RWPE2 (cell line): ENCODE measurements at regions not wholly inside any gene's neighbourhood (a gene's known extent, or its start where the extent isn't known, plus 50 kb on each side); places are given as distances from the start of the nearest gene placed in this dataset.

Experiments
- ATAC-seq: fragments of 200-7000 bp; cut with Tn5 transposase; 3 replicates; pipeline ENCODE4 v1.9.1; 2021; ENCODE audit warnings: low read depth
- DNase-seq: peaks from one replicate; pipeline ENCODE4 v3.0.0-alpha.2; 2020; ENCODE audit warnings: low spot score
- H3K27ac ChIP-seq: fragments of 450-650 bp; 2 replicates; pipeline ENCODE4 v1.5.1; 2017; ENCODE audit warnings: mild to moderate bottlenecking; ENCODE audit not compliant: poor library complexity, severe bottlenecking
- H3K27me3 ChIP-seq: fragments of 250-450 bp; sonication (Bioruptor Pico); 2 replicates; pipeline ENCODE4 v1.5.1; 2021; ENCODE audit warnings: mild to moderate bottlenecking, moderate library complexity; ENCODE audit not compliant: insufficient read depth, poor library complexity, severe bottlenecking
- H3K36me3 ChIP-seq: fragments of 250-450 bp; sonication (Bioruptor Pico); 2 replicates; pipeline ENCODE4 v1.5.1; 2020; ENCODE audit warnings: low read depth, mild to moderate bottlenecking, moderate library complexity
- H3K4me1 ChIP-seq: fragments of 250-450 bp; sonication (Bioruptor Pico); 2 replicates; pipeline ENCODE4 v1.5.1; 2021; ENCODE audit warnings: mild to moderate bottlenecking, moderate library complexity; ENCODE audit not compliant: insufficient read depth, poor library complexity, severe bottlenecking
- H3K4me3 ChIP-seq: fragments of 250-450 bp; sonication (Bioruptor Pico); 2 replicates; pipeline ENCODE4 v1.5.1; 2021; ENCODE audit warnings: mild to moderate bottlenecking, moderate library complexity; ENCODE audit not compliant: severe bottlenecking
- H3K9me3 ChIP-seq: fragments of 250-450 bp; sonication (Bioruptor Pico); 2 replicates; pipeline ENCODE4 v1.5.1; 2021; ENCODE audit warnings: mild to moderate bottlenecking, moderate library complexity; ENCODE audit not compliant: severe bottlenecking
- CTCF ChIP-seq: fragments of 450-650 bp; IDR thresholded peaks from one replicate; pipeline ENCODE4 v1.5.1; 2017; ENCODE audit warnings: mild to moderate bottlenecking, moderate library complexity; ENCODE audit not compliant: poor library complexity, severe bottlenecking

GRCh38 chr6:22940581-22941290 lies 371.4 kb downstream of the HDGFL1 start:
- DNase-seq (no peak), ATAC-seq (no peak)
- no peak for TF ChIP-seq CTCF

DNA sequence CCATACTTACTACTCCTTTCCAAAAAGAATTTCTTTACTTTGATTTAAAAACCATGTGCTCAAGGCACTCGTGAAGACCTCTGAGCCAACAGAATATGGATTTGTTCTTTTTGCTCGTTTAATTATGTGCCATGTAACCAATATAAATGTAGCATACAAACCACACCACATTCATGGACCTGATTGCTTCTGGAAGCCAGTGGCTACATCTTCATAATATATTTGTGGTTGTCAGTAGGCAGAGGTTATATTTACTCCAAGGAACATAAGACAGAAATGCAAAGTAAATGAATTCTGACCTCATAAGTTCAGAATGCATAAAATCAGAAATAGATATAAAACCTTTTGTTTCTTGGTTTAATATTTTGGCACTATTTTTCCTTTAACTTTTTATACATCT lies 373.0 kb downstream of the HDGFL1 start:
- DNase-seq = no peak
- no peaks in the 10 kb centered on the region for H3K9me3 ChIP-seq

More at GRCh38 chr6:22940581-22941290, 371.4 kb downstream of the HDGFL1 start:
- Histone ChIP-seq H3K36me3 (no peaks in the 10 kb centered on the region), H3K9me3 (no peaks in the 10 kb centered on the region), H3K27me3 (no peaks in the 10 kb centered on the region), H3K4me3 (no peak overlapping the region), H3K27ac (no peak overlapping the region), H3K4me1 (no peaks in the 10 kb centered on the region)

GRCh38 chr6:22943327-22943726 lies 374.0 kb downstream of the HDGFL1 start:
- no peak for ATAC-seq
- H3K27me3 ChIP-seq = no peaks in the 10 kb centered on the region
- no peak for TF ChIP-seq CTCF
- H3K4me3 ChIP-seq = no peak overlapping the region
- H3K4me1 ChIP-seq = no peaks in the 10 kb centered on the region
- H3K36me3 ChIP-seq = no peaks in the 10 kb centered on the region
- DNase-seq = no peak
- H3K27ac ChIP-seq = no peak overlapping the region
- no peaks in the 10 kb centered on the region for H3K9me3 ChIP-seq

More for the DNA sequence above, 373.0 kb downstream of the HDGFL1 start:
- no peaks in the 10 kb centered on the region for H3K4me1 ChIP-seq
- TF ChIP-seq CTCF = no peak
- no peak overlapping the region for H3K4me3 ChIP-seq
- ATAC-seq = no peak
- no peak overlapping the region for H3K27ac ChIP-seq
- H3K36me3 ChIP-seq = no peaks in the 10 kb centered on the region
- no peaks in the 10 kb centered on the region for H3K27me3 ChIP-seq

DNA sequence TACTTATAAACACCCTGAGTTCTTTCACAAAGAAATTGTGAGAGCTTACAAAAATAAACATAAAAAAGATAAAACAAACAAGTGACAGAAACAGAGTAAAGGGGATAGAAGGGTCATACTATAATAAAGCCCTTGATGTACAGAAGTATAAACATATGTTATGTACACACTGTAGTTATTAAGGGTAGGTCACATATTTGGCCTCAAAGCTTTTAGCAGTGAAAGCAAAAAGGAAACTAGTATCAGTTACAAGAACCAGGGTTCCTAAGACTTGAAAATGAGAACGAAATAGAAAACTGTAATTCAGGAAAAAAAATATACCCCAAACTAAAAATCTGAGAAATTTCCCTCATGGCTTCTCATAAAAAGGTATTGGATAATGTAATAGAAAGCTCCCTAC lies 380.6 kb downstream of the HDGFL1 start:
- no peak overlapping the region for H3K27ac ChIP-seq
- TF ChIP-seq CTCF = no peak
- no peak overlapping the region for H3K4me3 ChIP-seq
- H3K27me3 ChIP-seq = no peaks in the 10 kb centered on the region
- no peaks in the 10 kb centered on the region for H3K9me3 ChIP-seq
- no peak for ATAC-seq
- no peaks in the 10 kb centered on the region for H3K4me1 ChIP-seq
- no peak for DNase-seq
- no peaks in the 10 kb centered on the region for H3K36me3 ChIP-seq

DNA sequence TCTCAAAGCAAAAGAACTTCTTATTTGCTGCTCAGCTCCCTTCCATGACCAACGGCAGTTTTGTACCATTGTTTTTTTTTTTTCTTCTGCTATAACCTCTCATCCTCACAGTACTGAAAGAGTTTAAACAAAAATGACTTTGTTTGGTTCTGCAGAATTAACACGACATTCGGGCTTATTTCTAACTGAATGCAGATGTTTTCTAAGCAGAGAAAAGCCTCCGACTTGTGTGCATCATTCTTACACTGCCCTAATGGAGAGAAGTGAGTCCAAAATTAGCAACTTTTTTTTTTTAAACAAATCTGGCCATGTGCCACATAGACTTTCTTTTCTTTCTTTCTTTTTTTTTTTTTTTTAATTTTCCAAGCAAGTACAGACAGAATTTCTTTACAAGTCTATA lies 382.7 kb downstream of the HDGFL1 start:
- H3K27ac ChIP-seq = no peak overlapping the region
- H3K27me3 ChIP-seq = no peaks in the 10 kb centered on the region
- no peak for TF ChIP-seq CTCF
- H3K36me3 ChIP-seq = no peaks in the 10 kb centered on the region
- no peak for ATAC-seq
- H3K9me3 ChIP-seq = no peaks in the 10 kb centered on the region
- peaks cover 4% of the 10 kb centered on the region for H3K4me1 ChIP-seq
- no peak overlapping the region for H3K4me3 ChIP-seq
- DNase-seq = no peak
